Testis (tissue), 2 donors: ENCODE measurements at regions not wholly inside any gene's neighbourhood (a gene's known extent, or its start where the extent isn't known, plus 50 kb on each side); places are given as distances from the start of the nearest gene placed in this dataset.

Source experiments
- DNase-seq: peaks from one replicate; pipeline ENCODE4 v3.0.0-alpha.2; 2019
- H3K27ac ChIP-seq, 2 donors: fragments of 200-600 bp; sonication (generic); one replicate each; pipeline ENCODE4 v1.5.1; 2019
- H3K27me3 ChIP-seq: fragments of 200-600 bp; sonication (generic); one replicate; pipeline ENCODE4 v1.5.1; 2019
- H3K36me3 ChIP-seq: fragments of 200-600 bp; sonication (generic); one replicate; pipeline ENCODE4 v1.5.1; 2017; ENCODE audit warnings: low read depth; ENCODE audit errors: missing control alignments
- H3K4me1 ChIP-seq: fragments of 200-600 bp; sonication (generic); one replicate; pipeline ENCODE4 v1.5.1; 2019
- H3K4me3 ChIP-seq, 2 donors: fragments of 200-600 bp; sonication (generic); one replicate each; pipeline ENCODE4 v1.5.1; 2017 to 2019
- H3K9me3 ChIP-seq: fragments of 200-600 bp; sonication (generic); one replicate; pipeline ENCODE4 v1.5.1; 2017
- POLR2A ChIP-seq: fragments of 450-650 bp; IDR thresholded peaks from one replicate; pipeline ENCODE4 v1.6.1; 2017; ENCODE audit warnings: antibody characterized with exemption, mild to moderate bottlenecking, moderate library complexity
- WGBS, 2 donors: methylation state at CpG; one replicate each; pipeline ENCODE4 v1.1.5; 2018; 5-methylcytosine and 5-hydroxymethylcytosine counted together
- intact Hi-C: fragments of 100-400 bp; cut with DNase I; formaldehyde crosslinking; loops from one replicate; pipeline ENCODE4 v1.15.1; 2023; ENCODE audit warnings: low total_unique reads
- TF ChIP-seq, protein P1 (sequence below), 3 experiments: fragments of 450-650 bp in 2 of 3; fragments of 200-600 bp in 1 of 3; sonication (generic) in 1 of 3; IDR thresholded peaks; one replicate each; pipeline ENCODE4 v1.5.1; 2016 to 2019; ENCODE audit warnings: antibody characterized with exemption in 3 of 3, mild to moderate bottlenecking in 2 of 3, moderate library complexity in 1 of 3

DNA sequence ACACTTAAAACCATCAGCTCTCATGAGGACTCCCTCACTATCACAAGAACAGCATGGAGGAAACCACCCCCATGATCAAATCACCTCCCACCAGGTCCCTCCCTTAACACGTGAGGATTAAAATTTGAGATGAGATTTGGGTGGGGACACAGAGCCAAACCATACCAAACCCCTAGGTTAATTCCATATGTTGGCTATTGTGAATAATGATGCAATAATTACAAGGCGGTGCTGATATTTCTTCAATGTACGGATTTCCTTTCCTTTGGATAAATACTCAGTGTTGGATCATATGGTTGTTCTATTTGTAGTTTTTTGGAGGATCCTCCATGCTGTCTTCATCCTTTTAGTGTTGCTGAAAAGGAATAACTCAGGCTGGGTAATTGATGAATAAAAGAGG is 652.1 kb upstream of the PKDCC start:
- no peak overlapping the region for H3K4me3 ChIP-seq
- TF ChIP-seq POLR2A = no peak
- TF ChIP-seq, protein P1, sequence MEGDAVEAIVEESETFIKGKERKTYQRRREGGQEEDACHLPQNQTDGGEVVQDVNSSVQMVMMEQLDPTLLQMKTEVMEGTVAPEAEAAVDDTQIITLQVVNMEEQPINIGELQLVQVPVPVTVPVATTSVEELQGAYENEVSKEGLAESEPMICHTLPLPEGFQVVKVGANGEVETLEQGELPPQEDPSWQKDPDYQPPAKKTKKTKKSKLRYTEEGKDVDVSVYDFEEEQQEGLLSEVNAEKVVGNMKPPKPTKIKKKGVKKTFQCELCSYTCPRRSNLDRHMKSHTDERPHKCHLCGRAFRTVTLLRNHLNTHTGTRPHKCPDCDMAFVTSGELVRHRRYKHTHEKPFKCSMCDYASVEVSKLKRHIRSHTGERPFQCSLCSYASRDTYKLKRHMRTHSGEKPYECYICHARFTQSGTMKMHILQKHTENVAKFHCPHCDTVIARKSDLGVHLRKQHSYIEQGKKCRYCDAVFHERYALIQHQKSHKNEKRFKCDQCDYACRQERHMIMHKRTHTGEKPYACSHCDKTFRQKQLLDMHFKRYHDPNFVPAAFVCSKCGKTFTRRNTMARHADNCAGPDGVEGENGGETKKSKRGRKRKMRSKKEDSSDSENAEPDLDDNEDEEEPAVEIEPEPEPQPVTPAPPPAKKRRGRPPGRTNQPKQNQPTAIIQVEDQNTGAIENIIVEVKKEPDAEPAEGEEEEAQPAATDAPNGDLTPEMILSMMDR (IDR thresholded peaks at IDR 0.05) = no peak
- intact Hi-C loops = no loop called here
- H3K4me1 ChIP-seq = no peaks in the 10 kb centered on the region
- no peak overlapping the region for H3K27ac ChIP-seq
- no peaks in the 10 kb centered on the region for H3K9me3 ChIP-seq
- 85 to 90% methylated on average over 3 of the region's 3 CpGs for WGBS, 2 donors
- DNase-seq = no peak
- no peaks in the 10 kb centered on the region for H3K27me3 ChIP-seq
- H3K36me3 ChIP-seq = no peaks in the 10 kb centered on the region

GRCh38 chr2:41399437-41400087 is 648.3 kb upstream of the PKDCC start:
- 91 to 100% methylated on average over 1 of the region's 1 CpG for WGBS, 2 donors
- Histone ChIP-seq H3K9me3 (no peaks in the 10 kb centered on the region), H3K36me3 (no peaks in the 10 kb centered on the region), H3K4me1 (no peaks in the 10 kb centered on the region), H3K4me3 (no peak overlapping the region), H3K27me3 (no peaks in the 10 kb centered on the region), H3K27ac (no peak overlapping the region)
- intact Hi-C loops = no loop called here
- no peak for TF ChIP-seq POLR2A
- TF ChIP-seq, protein P1 (IDR thresholded peaks at IDR 0.05) = no peak
- no peak for DNase-seq

GRCh38 chr2:41400088-41400665 is 647.6 kb upstream of the PKDCC start:
- intact Hi-C loops = no loop called here
- TF ChIP-seq, protein P1 (IDR thresholded peaks at IDR 0.05) = peak in 1 of 3 experiments; percentile 26
- TF ChIP-seq POLR2A = no peak
- DNase-seq = peak; percentile 64
- Histone ChIP-seq H3K9me3 (no peaks in the 10 kb centered on the region), H3K27ac (no peak overlapping the region), H3K4me1 (no peaks in the 10 kb centered on the region), H3K36me3 (no peaks in the 10 kb centered on the region), H3K27me3 (no peaks in the 10 kb centered on the region), H3K4me3 (no peak overlapping the region)
- WGBS, 2 donors = 61 to 66% methylated on average over 6 of the region's 6 CpGs

DNA sequence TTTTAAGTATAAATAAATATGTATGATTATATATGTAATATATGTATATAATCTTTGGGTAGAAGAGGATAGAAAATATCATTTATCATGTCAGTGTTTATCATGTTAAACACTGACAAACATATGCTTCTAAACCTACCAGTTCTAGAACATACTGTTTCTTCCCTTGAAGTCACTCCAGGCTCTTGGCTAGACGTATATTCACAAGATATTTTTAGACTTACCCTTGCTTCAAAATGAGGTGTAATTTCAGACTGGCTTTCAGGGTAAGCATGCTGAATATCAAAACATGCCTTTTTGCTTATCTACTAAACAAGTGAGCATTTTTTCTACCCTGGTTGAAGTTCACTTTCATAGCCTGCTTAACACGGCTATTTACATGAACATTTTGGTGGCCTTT is 642.4 kb upstream of the PKDCC start:
- no peak overlapping the region for H3K4me3 ChIP-seq
- H3K36me3 ChIP-seq = no peaks in the 10 kb centered on the region
- TF ChIP-seq, protein P1 (IDR thresholded peaks at IDR 0.05) = no peak
- no peak for TF ChIP-seq POLR2A
- no peak overlapping the region for H3K27ac ChIP-seq
- no peaks in the 10 kb centered on the region for H3K4me1 ChIP-seq
- H3K27me3 ChIP-seq = no peaks in the 10 kb centered on the region
- 57 to 59% methylated on average over 2 of the region's 2 CpGs for WGBS, 2 donors
- intact Hi-C loops = no loop called here
- no peak for DNase-seq
- no peaks in the 10 kb centered on the region for H3K9me3 ChIP-seq

DNA sequence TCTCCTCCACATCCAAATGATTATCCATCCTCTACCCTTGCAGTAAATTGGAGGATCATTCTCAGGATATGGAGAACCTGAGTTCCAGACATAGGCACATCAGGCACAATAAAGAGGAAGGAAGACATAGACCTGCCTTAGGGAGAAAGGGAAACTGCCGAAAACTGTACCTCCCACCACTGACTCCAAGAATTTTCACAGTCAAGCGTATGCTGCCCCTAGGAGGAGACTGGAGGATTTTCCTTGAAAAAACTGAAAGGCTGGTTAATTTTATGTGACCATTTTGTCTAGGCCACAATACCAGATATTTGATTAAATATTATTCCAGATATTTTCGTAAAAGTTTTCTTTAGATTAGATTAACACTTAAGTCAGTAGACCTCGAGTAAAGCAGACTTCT is 638.5 kb upstream of the PKDCC start:
- Histone ChIP-seq H3K4me1 (no peaks in the 10 kb centered on the region), H3K27me3 (no peaks in the 10 kb centered on the region), H3K27ac (no peak overlapping the region), H3K4me3 (no peak overlapping the region), H3K36me3 (no peaks in the 10 kb centered on the region), H3K9me3 (no peaks in the 10 kb centered on the region)
- WGBS, 2 donors = 78 to 79% methylated on average over 4 of the region's 4 CpGs
- no peak for DNase-seq
- intact Hi-C loops = no loop called here
- no peak for TF ChIP-seq POLR2A
